A549 (cell line): ENCODE measurements at regions not wholly inside any gene's neighbourhood (a gene's known extent, or its start where the extent isn't known, plus 50 kb on each side); places are given as distances from the start of the nearest gene placed in this dataset.

Experiments used
- ATAC-seq, 2 experiments: fragments of 200-7000 bp in 1 of 2; fragments of >200 bp in 1 of 2; cut with Nextera tagmentation in 1 of 2; cut with Tn5 transposase in 1 of 2; 3 replicates each; pipeline versions ENCODE4 v1.8.0 to v1.9.1; 2018 to 2020; ENCODE audit warnings: mild to moderate bottlenecking in 1 of 2, moderate library complexity in 1 of 2
- CTCF ChIA-PET: fragments of 300-600 bp; sonication (Branson Sonifier 250); formaldehyde crosslinking; extraction: SDS; loops from one replicate; lab custom pipeline; 2021; ENCODE audit warnings: antibody characterized with exemption, inconsistent platforms; lab: Yijun Ruan, JAX
- POLR2A ChIA-PET: fragments of 350-600 bp; formaldehyde crosslinking; extraction: SDS; loops from one replicate; lab custom pipeline; 2021; ENCODE audit warnings: antibody characterized with exemption, inconsistent platforms; lab: Yijun Ruan, JAX
- DNase-seq, 2 experiments: peaks; one replicate each; pipeline versions ENCODE4 v3.0.0 to v3.0.0-alpha.2; 2011 to 2016; ENCODE audit warnings: low read depth in 1 of 2, low spot score in 1 of 2
- FAIRE-seq: peaks from 2 replicates; lab custom pipeline; 2011; peaks lifted over from hg19 to GRCh38; lab: Jason Lieb, UNC
- H3K27ac ChIP-seq, 2 experiments: fragments of >200 bp; sonication (Bioruptor Twin); formaldehyde crosslinking; 3 replicates each; pipeline ENCODE4 v1.5.1; 2016 to 2017
- H3K4me1 ChIP-seq: fragments of >200 bp; sonication (Bioruptor Twin); formaldehyde crosslinking; 3 replicates; pipeline ENCODE4 v1.6.1; 2016
- H3K4me2 ChIP-seq: fragments of >200 bp; sonication (Bioruptor Twin); formaldehyde crosslinking; 3 replicates; pipeline ENCODE4 v1.6.1; 2016
- H3K4me3 ChIP-seq: fragments of >200 bp; sonication (Bioruptor Twin); formaldehyde crosslinking; 3 replicates; pipeline ENCODE4 v1.5.1; 2016
- H3K9me3 ChIP-seq: fragments of >200 bp; sonication (Bioruptor Twin); formaldehyde crosslinking; 3 replicates; pipeline ENCODE4 v1.6.1; 2016
- CBX8 ChIP-seq: fragments of 200-600 bp; sonication (generic); IDR thresholded peaks from 2 replicates; pipeline ENCODE4 v1.6.1; 2016
- FOSL2 ChIP-seq, 2 experiments: fragments of 450-650 bp in 1 of 2; fragments of >200 bp in 1 of 2; sonication (Bioruptor Twin) in 1 of 2; formaldehyde crosslinking; IDR thresholded peaks; 2 replicates each; pipeline versions ENCODE4 v1.5.0 to v1.6.1; 2016 to 2020; ENCODE audit warnings: mild to moderate bottlenecking in 1 of 2, moderate library complexity in 1 of 2
- GATA3 ChIP-seq: IDR thresholded peaks from 2 replicates; pipeline ENCODE4 v1.6.1; 2012; ENCODE audit warnings: borderline replicate concordance
- HOXA7 ChIP-seq: fragments of 250-450 bp; sonication (Bioruptor Pico); IDR thresholded peaks from 2 replicates; pipeline ENCODE4 v1.5.0; 2020; ENCODE audit warnings: mild to moderate bottlenecking, moderate library complexity
- MAFK ChIP-seq: fragments of 450-650 bp; IDR thresholded peaks from 2 replicates; pipeline ENCODE4 v1.6.1; 2014; ENCODE audit not compliant: partially characterized antibody
- NFE2L2 ChIP-seq: fragments of 150-350 bp; conservative IDR thresholded peaks from 2 replicates; pipeline ENCODE4 v1.6.1; 2014; ENCODE audit warnings: low read length
- NPAS2 ChIP-seq: fragments of 250-450 bp; sonication (Bioruptor Pico); IDR thresholded peaks from 2 replicates; pipeline ENCODE4 v1.8.0; 2022; ENCODE audit warnings: mild to moderate bottlenecking, moderate library complexity, borderline replicate concordance
- PHF8 ChIP-seq: fragments of 200-600 bp; sonication (generic); IDR thresholded peaks from 2 replicates; pipeline ENCODE4 v1.6.1; 2016; ENCODE audit warnings: low read depth, mild to moderate bottlenecking, antibody characterized with exemption, moderate library complexity, borderline replicate concordance
- POLR2A ChIP-seq: IDR thresholded peaks from 2 replicates; pipeline ENCODE4 v1.6.1; 2012; ENCODE audit warnings: mild to moderate bottlenecking, low read length
- RAD21 ChIP-seq, 2 experiments: fragments of >200 bp in 1 of 2; sonication (Bioruptor Twin) in 1 of 2; formaldehyde crosslinking in 1 of 2; IDR thresholded peaks in 1 of 2; conservative IDR thresholded peaks in 1 of 2; 2 replicates in 1 of 2; 3 replicates in 1 of 2; pipeline ENCODE4 v1.6.1; 2012 to 2018; ENCODE audit warnings: inconsistent platforms in 1 of 2
- RARB ChIP-seq: fragments of 250-450 bp; sonication (Bioruptor Pico); IDR thresholded peaks from 2 replicates; pipeline ENCODE4 v1.8.0; 2021; ENCODE audit warnings: mild to moderate bottlenecking, moderate library complexity
- RCOR1 ChIP-seq: fragments of 150-350 bp; IDR thresholded peaks from 2 replicates; pipeline ENCODE4 v1.6.1; 2014; ENCODE audit warnings: antibody characterized with exemption, low read length, low read depth
- TFCP2L1 ChIP-seq: fragments of 250-450 bp; sonication (Bioruptor Pico); IDR thresholded peaks from 2 replicates; pipeline ENCODE4 v1.5.0; 2021; ENCODE audit warnings: mild to moderate bottlenecking
- ZC3H11A ChIP-seq: fragments of 450-650 bp; IDR thresholded peaks from 2 replicates; pipeline ENCODE4 v1.6.1; 2014; ENCODE audit warnings: antibody characterized with exemption, mild to moderate bottlenecking
- WGBS: methylation state at CpG from one replicate; pipeline ENCODE4 v1.1.6; 2017; ENCODE audit errors: missing lambda C conversion rate; 5-methylcytosine and 5-hydroxymethylcytosine counted together
- TF ChIP-seq, protein P1 (sequence below): fragments of 200-600 bp; sonication (generic); IDR thresholded peaks from 2 replicates; pipeline ENCODE4 v1.6.1; 2016; ENCODE audit warnings: antibody characterized with exemption, mild to moderate bottlenecking, moderate library complexity
- TF ChIP-seq, protein P2 (sequence below): fragments of >200 bp; sonication (Bioruptor Twin); formaldehyde crosslinking; IDR thresholded peaks from 2 replicates; pipeline ENCODE4 v1.6.1; 2016
- TF ChIP-seq, protein P3 (sequence below): IDR thresholded peaks from 2 replicates; pipeline ENCODE4 v1.6.1; 2012; ENCODE audit warnings: low read depth, borderline replicate concordance
- TF ChIP-seq, protein P4 (sequence below): fragments of 150-350 bp; IDR thresholded peaks from 2 replicates; pipeline ENCODE4 v1.6.1; 2014; ENCODE audit warnings: low read depth, mild to moderate bottlenecking, low read length
- TF ChIP-seq, protein P5 (sequence below): fragments of 250-450 bp; sonication (Bioruptor Pico); IDR thresholded peaks from 2 replicates; pipeline ENCODE4 v1.5.0; 2021; ENCODE audit warnings: mild to moderate bottlenecking, moderate library complexity, borderline replicate concordance

DNA sequence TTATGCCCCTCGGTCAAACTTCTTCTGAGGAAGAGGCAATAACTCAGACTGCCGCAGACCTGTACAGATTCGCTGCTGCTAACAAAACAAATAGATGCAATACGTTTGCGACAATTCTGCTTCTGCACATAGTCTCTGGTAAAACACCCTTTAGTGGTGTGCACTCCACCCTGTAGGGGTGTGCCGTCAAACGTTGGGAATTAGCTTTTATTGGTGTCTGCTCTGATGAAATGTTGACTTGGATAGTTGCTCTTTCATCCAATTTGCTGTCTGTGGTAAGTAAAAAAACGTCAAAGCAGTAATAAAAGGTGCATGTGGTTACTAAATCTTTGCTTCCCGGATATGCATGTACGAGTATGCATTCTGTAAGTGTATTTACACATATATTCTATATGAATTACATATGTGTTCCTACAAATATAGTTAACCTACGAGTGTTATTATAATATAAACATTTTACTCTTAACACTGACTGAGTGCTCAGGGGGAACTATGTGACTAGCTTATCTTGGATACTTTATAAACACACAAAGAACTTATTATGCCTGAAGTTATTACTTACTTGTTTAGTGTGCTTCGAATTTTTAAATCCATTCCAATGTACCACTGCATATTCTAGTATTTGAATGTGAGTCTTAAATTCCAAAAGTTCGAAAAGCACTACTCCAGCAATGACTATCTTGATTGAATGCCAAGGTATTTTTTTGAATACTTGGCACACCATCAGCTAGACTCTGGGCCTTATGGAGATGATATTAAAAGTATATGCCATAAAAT lies 610.2 kb downstream of the ZEB2 start (continued):
- TF ChIP-seq, protein P1, sequence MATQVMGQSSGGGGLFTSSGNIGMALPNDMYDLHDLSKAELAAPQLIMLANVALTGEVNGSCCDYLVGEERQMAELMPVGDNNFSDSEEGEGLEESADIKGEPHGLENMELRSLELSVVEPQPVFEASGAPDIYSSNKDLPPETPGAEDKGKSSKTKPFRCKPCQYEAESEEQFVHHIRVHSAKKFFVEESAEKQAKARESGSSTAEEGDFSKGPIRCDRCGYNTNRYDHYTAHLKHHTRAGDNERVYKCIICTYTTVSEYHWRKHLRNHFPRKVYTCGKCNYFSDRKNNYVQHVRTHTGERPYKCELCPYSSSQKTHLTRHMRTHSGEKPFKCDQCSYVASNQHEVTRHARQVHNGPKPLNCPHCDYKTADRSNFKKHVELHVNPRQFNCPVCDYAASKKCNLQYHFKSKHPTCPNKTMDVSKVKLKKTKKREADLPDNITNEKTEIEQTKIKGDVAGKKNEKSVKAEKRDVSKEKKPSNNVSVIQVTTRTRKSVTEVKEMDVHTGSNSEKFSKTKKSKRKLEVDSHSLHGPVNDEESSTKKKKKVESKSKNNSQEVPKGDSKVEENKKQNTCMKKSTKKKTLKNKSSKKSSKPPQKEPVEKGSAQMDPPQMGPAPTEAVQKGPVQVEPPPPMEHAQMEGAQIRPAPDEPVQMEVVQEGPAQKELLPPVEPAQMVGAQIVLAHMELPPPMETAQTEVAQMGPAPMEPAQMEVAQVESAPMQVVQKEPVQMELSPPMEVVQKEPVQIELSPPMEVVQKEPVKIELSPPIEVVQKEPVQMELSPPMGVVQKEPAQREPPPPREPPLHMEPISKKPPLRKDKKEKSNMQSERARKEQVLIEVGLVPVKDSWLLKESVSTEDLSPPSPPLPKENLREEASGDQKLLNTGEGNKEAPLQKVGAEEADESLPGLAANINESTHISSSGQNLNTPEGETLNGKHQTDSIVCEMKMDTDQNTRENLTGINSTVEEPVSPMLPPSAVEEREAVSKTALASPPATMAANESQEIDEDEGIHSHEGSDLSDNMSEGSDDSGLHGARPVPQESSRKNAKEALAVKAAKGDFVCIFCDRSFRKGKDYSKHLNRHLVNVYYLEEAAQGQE: no peak
- TF ChIP-seq POLR2A (no peak), GATA3 (no peak), RARB (no peak), NPAS2 (no peak)
- TF ChIP-seq, all 56 proteins: peak for 0

DNA sequence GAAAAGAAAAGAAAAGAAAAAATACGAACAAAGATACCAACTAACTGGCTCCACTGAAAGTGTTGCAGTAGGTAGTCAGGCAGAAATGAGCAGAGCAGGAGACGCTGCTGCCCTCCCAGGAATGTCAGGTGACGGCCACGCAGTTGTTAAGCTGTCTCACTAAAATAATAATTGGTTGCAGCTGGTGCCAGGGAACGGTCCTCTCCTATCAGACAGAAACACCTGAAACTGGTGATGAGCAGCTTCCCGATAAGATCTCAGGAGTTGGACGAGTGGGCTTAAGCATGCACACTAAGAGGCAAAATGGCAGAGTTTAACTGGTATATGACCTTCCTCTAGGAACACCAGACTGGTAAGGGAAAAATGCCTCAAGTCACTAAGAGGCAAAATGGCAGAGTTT lies 611.1 kb downstream of the ZEB2 start:
- ChIA-PET CTCF (no interaction called here), POLR2A (no interaction called here)
- Histone ChIP-seq H3K9me3 (no peaks in the 10 kb centered on the region), H3K4me3 (no peak overlapping the region), H3K4me1 (no peaks in the 10 kb centered on the region), H3K27ac (no peak overlapping the region), H3K4me2 (no peak overlapping the region)
- no peak for TF ChIP-seq CBX8
- TF ChIP-seq, protein P2, sequence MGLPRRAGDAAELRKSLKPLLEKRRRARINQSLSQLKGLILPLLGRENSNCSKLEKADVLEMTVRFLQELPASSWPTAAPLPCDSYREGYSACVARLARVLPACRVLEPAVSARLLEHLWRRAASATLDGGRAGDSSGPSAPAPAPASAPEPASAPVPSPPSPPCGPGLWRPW: no peak
- TF ChIP-seq, protein P3, sequence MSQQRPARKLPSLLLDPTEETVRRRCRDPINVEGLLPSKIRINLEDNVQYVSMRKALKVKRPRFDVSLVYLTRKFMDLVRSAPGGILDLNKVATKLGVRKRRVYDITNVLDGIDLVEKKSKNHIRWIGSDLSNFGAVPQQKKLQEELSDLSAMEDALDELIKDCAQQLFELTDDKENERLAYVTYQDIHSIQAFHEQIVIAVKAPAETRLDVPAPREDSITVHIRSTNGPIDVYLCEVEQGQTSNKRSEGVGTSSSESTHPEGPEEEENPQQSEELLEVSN: no peak
- TF ChIP-seq, protein P4, sequence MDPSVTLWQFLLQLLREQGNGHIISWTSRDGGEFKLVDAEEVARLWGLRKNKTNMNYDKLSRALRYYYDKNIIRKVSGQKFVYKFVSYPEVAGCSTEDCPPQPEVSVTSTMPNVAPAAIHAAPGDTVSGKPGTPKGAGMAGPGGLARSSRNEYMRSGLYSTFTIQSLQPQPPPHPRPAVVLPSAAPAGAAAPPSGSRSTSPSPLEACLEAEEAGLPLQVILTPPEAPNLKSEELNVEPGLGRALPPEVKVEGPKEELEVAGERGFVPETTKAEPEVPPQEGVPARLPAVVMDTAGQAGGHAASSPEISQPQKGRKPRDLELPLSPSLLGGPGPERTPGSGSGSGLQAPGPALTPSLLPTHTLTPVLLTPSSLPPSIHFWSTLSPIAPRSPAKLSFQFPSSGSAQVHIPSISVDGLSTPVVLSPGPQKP: no peak
- TF ChIP-seq MAFK: no peak
- TF ChIP-seq TFCP2L1 (CRISPR knock-in tag): no peak
- no peak for TF ChIP-seq PHF8
- no peak for TF ChIP-seq POLR2A
- no peak for TF ChIP-seq ZC3H11A
- no peak for TF ChIP-seq FOSL2 (IDR thresholded peaks at IDR 0.05)
- TF ChIP-seq FOSL2 (CRISPR knock-in tag; IDR thresholded peaks at IDR 0.05): no peak
- no peak for TF ChIP-seq RCOR1
- TF ChIP-seq NFE2L2: no peak
- TF ChIP-seq, protein P5, sequence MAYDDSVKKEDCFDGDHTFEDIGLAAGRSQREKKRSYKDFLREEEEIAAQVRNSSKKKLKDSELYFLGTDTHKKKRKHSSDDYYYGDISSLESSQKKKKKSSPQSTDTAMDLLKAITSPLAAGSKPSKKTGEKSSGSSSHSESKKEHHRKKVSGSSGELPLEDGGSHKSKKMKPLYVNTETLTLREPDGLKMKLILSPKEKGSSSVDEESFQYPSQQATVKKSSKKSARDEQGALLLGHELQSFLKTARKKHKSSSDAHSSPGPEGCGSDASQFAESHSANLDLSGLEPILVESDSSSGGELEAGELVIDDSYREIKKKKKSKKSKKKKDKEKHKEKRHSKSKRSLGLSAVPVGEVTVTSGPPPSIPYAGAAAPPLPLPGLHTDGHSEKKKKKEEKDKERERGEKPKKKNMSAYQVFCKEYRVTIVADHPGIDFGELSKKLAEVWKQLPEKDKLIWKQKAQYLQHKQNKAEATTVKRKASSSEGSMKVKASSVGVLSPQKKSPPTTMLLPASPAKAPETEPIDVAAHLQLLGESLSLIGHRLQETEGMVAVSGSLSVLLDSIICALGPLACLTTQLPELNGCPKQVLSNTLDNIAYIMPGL: no peak
- TF ChIP-seq HOXA7: no peak
- TF ChIP-seq RAD21 (conservative IDR thresholded peaks at IDR 0.05 in 1 of 2, IDR thresholded peaks at IDR 0.05 in 1 of 2): no peak
- no peak for ATAC-seq
- WGBS: 72% methylated on average over 7 of the region's 7 CpGs
- no peak for DNase-seq
- no peak for FAIRE-seq
